ENCODE measurements at regions not wholly inside any gene's neighbourhood (a gene's known extent, or its start where the extent isn't known, plus 50 kb on each side); places are given as distances from the start of the nearest gene placed in this dataset.
"Not testable (repeated sequence)": the region's sequence is repeated elsewhere in the genome, so short reads cannot be mapped to it uniquely, and the experiment has no call there.

DNA sequence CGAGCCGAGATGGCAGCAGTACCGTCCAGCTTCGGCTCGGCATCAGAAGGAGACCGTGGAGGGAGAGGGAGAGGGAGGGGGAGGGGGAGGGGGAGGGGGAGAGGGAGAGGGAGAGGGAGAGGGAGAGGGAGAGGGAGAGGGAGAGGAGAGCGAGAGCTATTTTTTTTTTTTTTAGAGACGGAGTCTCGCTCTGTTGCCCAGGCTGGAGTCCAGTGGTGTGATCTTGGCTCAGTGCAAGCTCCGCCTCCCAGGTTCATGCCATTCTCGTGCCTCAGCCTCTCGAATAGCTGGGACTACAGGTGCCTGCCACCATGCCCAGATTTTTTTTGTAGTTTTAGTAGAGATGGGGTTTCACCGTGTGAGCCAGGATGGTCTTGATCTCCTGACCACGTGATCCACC lies 106.1 kb upstream of the EEF2KMT start:
- TF ChIP-seq CTCF (IDR thresholded peaks at IDR 0.05; ENCODE audit: low read depth, low read length, poor library complexity, severe bottlenecking); EZH2phosphoT487 (IDR thresholded peaks at IDR 0.05; ENCODE audit: borderline replicate concordance, low read length): not testable (repeated sequence)
